ENCODE measurements at regions not wholly inside any gene's neighbourhood (a gene's known extent, or its start where the extent isn't known, plus 50 kb on each side); places are given as distances from the start of the nearest gene placed in this dataset.
A peak's percentile ranks its signal among the peaks of the same experiment; 100 is the strongest.

- Histone ChIP-seq H3K9me3 (no peaks in the 10 kb centered on the region), H3K36me3 (ENCODE audit: low read depth) (no peaks in the 10 kb centered on the region), H3K4me3 (no peak overlapping the region), H3K4me1 (ENCODE audit: low read depth) (peaks cover 11% of the 10 kb centered on the region)
- TF ChIP-seq CTCF (IDR thresholded peaks at IDR 0.05) = no peak
- no peak for ATAC-seq
- no peak for DNase-seq
- intact Hi-C loops (cut with DNase I, micrococcal nuclease) = no loop called here
Measured at GRCh38 chr11:116431842-116432241, 340.9 kb downstream of the BUD13 start.

GRCh38 chr11:116428638-116428975 lies 344.2 kb downstream of the BUD13 start:
- Histone ChIP-seq H3K9me3 (no peaks in the 10 kb centered on the region), H3K4me3 (no peak overlapping the region), H3K36me3 (ENCODE audit: low read depth) (no peaks in the 10 kb centered on the region), H3K4me1 (ENCODE audit: low read depth) (peaks cover 11% of the 10 kb centered on the region)
- DNase-seq (no peak), ATAC-seq (no peak)
- intact Hi-C loops (cut with DNase I, micrococcal nuclease) = no loop called here
- no peak for TF ChIP-seq CTCF (IDR thresholded peaks at IDR 0.05)

- ATAC-seq (peak; percentile 64), DNase-seq (peak in 1 of 3 donors; percentile 51)
- Histone ChIP-seq H3K4me3 (no peak overlapping the region), H3K9me3 (no peaks in the 10 kb centered on the region), H3K36me3 (ENCODE audit: low read depth) (no peaks in the 10 kb centered on the region), H3K4me1 (ENCODE audit: low read depth) (peaks cover 11% of the 10 kb centered on the region)
- no peak for TF ChIP-seq CTCF (IDR thresholded peaks at IDR 0.05)
- intact Hi-C loops (cut with DNase I, micrococcal nuclease) = no loop called here
Measured at GRCh38 chr11:116427903-116428637, 344.7 kb downstream of the BUD13 start.

- peaks cover 11% of the 10 kb centered on the region for H3K4me1 ChIP-seq (ENCODE audit: low read depth)
- peak; percentile 37 for ATAC-seq
- no peak for DNase-seq
- no peak overlapping the region for H3K4me3 ChIP-seq
- H3K9me3 ChIP-seq = no peaks in the 10 kb centered on the region
- H3K36me3 ChIP-seq (ENCODE audit: low read depth) = no peaks in the 10 kb centered on the region
- TF ChIP-seq CTCF (IDR thresholded peaks at IDR 0.05) = no peak
- intact Hi-C loops (cut with DNase I, micrococcal nuclease) = no loop called here
Measured at GRCh38 chr11:116427337-116427902, 345.4 kb downstream of the BUD13 start.

GRCh38 chr11:116426761-116427160 lies 346.0 kb downstream of the BUD13 start:
- no peak for TF ChIP-seq CTCF (IDR thresholded peaks at IDR 0.05)
- Histone ChIP-seq H3K4me3 (no peak overlapping the region), H3K36me3 (ENCODE audit: low read depth) (no peaks in the 10 kb centered on the region), H3K4me1 (ENCODE audit: low read depth) (peaks cover 11% of the 10 kb centered on the region), H3K9me3 (no peaks in the 10 kb centered on the region)
- ATAC-seq = no peak
- DNase-seq = no peak
- intact Hi-C loops (cut with DNase I, micrococcal nuclease) = no loop called here
